Tibial nerve (tissue), 4 donors: ENCODE measurements at regions not wholly inside any gene's neighbourhood (a gene's known extent, or its start where the extent isn't known, plus 50 kb on each side); places are given as distances from the start of the nearest gene placed in this dataset.
"Not testable (repeated sequence)": the region's sequence is repeated elsewhere in the genome, so short reads cannot be mapped to it uniquely, and the experiment has no call there.

Experiments
- DNase-seq, 2 donors: peaks; one replicate each; pipeline ENCODE4 v3.0.0-alpha.2; 2019; ENCODE audit warnings: low spot score in 2 of 2
- H3K27ac ChIP-seq, 4 donors: fragments of 200-600 bp; sonication (generic) in 3 of 4; one replicate each; pipeline ENCODE4 v1.5.1; 2017 to 2019; ENCODE audit warnings: mild to moderate bottlenecking in 1 of 4
- H3K27me3 ChIP-seq, 2 donors: fragments of 200-600 bp; sonication (generic) in 1 of 2; one replicate each; pipeline versions ENCODE4 v1.5.1 to v1.6.0; 2017 to 2019
- H3K36me3 ChIP-seq, 3 donors: fragments of 200-600 bp; sonication (generic); one replicate each; pipeline ENCODE4 v1.5.1; 2018 to 2019
- H3K4me1 ChIP-seq, 4 donors: fragments of 200-600 bp; sonication (generic) in 3 of 4; one replicate each; pipeline ENCODE4 v1.5.1; 2017 to 2019
- H3K4me3 ChIP-seq, 4 donors: fragments of 200-600 bp; sonication (generic) in 3 of 4; one replicate each; pipeline ENCODE4 v1.5.1; 2017 to 2019; ENCODE audit warnings: mild to moderate bottlenecking in 1 of 4, moderate library complexity in 1 of 4
- H3K9me3 ChIP-seq, 4 donors: fragments of 200-600 bp; sonication (generic) in 3 of 4; one replicate each; pipeline ENCODE4 v1.5.1; 2017 to 2019
- EP300 ChIP-seq, 2 donors: sonication (generic); formaldehyde crosslinking; IDR thresholded peaks; one replicate each; pipeline ENCODE4 v1.6.1; 2017; ENCODE audit warnings: antibody characterized with exemption in 2 of 2, mild to moderate bottlenecking in 1 of 2
- POLR2A ChIP-seq, 2 donors: fragments of 450-650 bp; IDR thresholded peaks; one replicate each; pipeline ENCODE4 v1.6.1; 2017; ENCODE audit warnings: antibody characterized with exemption in 2 of 2, mild to moderate bottlenecking in 2 of 2, moderate library complexity in 2 of 2
- WGBS, 2 donors: methylation state at CpG; one replicate each; pipeline ENCODE4 v1.1.5; 2018; 5-methylcytosine and 5-hydroxymethylcytosine counted together
- TF ChIP-seq, protein P1 (sequence below), 5 experiments: fragments of 200-600 bp in 3 of 5; fragments of 450-650 bp in 2 of 5; sonication (generic) in 3 of 5; IDR thresholded peaks; one replicate each; pipeline ENCODE4 v1.5.1; 2016 to 2019; ENCODE audit warnings: antibody characterized with exemption in 5 of 5, mild to moderate bottlenecking in 3 of 5, moderate library complexity in 2 of 5

DNA sequence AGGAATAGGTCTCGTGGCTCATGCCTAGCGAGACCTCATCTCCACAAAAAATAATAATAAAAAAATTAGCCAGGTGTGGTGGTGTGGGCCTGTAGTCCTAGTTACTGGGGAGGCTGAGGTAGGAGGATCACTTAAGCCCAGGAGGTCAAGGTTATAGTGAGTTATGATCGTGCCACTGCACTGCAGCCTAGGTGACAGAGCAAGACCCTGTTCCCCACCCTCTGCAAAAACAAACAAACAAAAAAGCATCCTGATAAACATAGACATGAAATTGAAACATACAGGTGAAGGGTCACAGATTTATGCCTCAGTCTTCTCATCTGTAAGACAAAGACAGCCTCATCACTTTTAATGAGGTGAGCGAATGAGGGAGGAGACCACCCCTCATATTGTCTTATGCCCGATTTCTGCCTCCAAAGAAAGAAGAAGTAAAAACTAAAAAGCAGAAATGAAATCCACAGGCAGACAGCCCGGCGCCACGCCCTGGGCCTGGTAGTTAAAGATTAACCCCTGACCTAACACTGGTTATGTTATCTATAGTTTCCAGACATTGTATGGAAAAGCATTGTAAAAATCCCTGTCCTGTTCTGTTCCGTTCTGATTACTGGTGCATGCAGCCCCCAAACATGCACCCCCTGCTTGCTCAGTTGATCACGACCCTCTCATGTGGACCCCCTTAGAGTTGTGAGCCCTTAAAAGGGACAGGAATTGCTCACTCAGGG is 138.5 kb downstream of the OR2B2 start:
- not testable (repeated sequence) for H3K4me3 ChIP-seq

DNA sequence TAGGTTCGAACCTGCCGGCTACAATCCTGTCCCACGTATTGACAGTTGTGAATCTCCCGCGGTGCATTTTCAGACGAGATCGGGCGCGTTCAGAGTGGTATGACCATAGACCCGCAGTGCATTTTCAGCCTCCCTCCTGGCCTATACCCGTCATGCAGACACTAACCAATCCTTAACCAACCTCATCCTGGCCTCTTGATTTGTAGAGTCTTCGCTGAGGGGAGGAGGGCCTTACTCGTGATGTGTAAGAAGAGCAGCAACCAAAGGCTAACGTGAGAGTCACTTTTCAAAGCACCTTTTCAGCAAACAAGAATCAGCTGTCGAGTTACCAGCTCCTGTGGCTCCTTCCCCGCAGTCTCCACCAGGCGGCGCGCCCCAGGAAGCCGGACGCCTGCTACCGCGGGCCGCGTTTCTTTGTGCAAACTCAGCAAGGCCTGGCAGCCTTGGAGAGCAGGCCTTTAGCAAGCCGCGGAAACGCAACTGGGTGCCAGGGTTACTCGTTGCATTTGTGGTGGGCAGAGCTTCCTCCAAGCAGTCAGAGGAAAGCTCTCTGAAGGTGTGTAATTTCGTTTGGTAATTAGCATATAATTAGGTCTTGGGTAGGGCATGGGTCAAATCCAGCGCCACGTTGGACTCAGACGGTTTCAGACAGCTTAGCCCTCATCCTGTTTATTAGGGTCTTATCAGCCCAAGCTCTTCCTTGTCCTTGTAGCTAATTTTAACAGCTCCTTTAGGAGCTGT is 139.8 kb downstream of the OR2B2 start:
- H3K4me3 ChIP-seq: peak overlapping the region in 1 of 4 donors; percentile 1
- no peaks in the 10 kb centered on the region for H3K36me3 ChIP-seq
- WGBS, 2 donors: 16 to 17% methylated on average over 20 to 29 of the region's 33 CpGs
- DNase-seq: peak; percentile 57 to 77
- H3K4me1 ChIP-seq: peaks cover 0 to 12% (median 1%) of the 10 kb centered on the region in 4 donors
- H3K27ac ChIP-seq: no peak overlapping the region
- H3K9me3 ChIP-seq: no peaks in the 10 kb centered on the region
- H3K27me3 ChIP-seq: peaks cover 0 to 51% of the 10 kb centered on the region in 2 donors
- no peak for TF ChIP-seq EP300 (IDR thresholded peaks at IDR 0.05)
- TF ChIP-seq, protein P1, sequence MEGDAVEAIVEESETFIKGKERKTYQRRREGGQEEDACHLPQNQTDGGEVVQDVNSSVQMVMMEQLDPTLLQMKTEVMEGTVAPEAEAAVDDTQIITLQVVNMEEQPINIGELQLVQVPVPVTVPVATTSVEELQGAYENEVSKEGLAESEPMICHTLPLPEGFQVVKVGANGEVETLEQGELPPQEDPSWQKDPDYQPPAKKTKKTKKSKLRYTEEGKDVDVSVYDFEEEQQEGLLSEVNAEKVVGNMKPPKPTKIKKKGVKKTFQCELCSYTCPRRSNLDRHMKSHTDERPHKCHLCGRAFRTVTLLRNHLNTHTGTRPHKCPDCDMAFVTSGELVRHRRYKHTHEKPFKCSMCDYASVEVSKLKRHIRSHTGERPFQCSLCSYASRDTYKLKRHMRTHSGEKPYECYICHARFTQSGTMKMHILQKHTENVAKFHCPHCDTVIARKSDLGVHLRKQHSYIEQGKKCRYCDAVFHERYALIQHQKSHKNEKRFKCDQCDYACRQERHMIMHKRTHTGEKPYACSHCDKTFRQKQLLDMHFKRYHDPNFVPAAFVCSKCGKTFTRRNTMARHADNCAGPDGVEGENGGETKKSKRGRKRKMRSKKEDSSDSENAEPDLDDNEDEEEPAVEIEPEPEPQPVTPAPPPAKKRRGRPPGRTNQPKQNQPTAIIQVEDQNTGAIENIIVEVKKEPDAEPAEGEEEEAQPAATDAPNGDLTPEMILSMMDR (IDR thresholded peaks at IDR 0.05): peak; percentile 85 to 95 (median 90)
- TF ChIP-seq POLR2A (IDR thresholded peaks at IDR 0.05): no peak

More for the DNA sequence above, 138.5 kb downstream of the OR2B2 start:
- H3K27ac ChIP-seq, DNase-seq, H3K36me3 ChIP-seq, H3K9me3 ChIP-seq: not testable (repeated sequence)
- Histone ChIP-seq H3K4me1 (peaks cover 0 to 12% (median 1%) of the 10 kb centered on the region in 4 donors), H3K27me3 (peaks cover 0 to 49% of the 10 kb centered on the region in 2 donors)
- WGBS, 2 donors: 85 to 86% methylated on average over 10 of the region's 10 CpGs

DNA sequence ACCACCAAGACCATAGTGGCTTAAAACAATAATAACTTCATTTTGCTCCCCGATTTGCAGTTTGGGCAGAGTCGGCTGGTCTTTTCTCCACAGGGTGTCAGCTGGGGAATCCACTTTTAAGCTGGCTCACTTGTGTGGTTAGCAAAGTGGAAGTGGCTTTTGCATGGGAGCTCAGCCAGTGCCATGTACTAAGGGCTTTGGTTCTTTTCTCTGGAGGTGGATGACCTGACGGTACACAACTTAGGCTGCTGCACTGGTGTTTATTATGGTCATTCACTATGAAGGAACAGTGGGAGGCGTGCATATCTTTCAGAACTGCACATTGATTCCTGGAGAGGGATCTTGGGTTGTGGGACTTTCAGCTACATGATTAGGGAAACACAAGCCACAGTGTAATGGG is 141.0 kb downstream of the OR2B2 start:
- Histone ChIP-seq H3K4me3 (no peak overlapping the region), H3K9me3 (no peaks in the 10 kb centered on the region), H3K27me3 (peaks cover 0 to 44% of the 10 kb centered on the region in 2 donors), H3K4me1 (peaks cover 0 to 12% (median 1%) of the 10 kb centered on the region in 4 donors), H3K36me3 (no peaks in the 10 kb centered on the region), H3K27ac (no peak overlapping the region)
- TF ChIP-seq POLR2A (IDR thresholded peaks at IDR 0.05): no peak
- TF ChIP-seq, protein P1 (IDR thresholded peaks at IDR 0.05): no peak
- TF ChIP-seq EP300 (IDR thresholded peaks at IDR 0.05): no peak
- no peak for DNase-seq
- 39 to 55% methylated on average over 4 of the region's 4 CpGs for WGBS, 2 donors

DNA sequence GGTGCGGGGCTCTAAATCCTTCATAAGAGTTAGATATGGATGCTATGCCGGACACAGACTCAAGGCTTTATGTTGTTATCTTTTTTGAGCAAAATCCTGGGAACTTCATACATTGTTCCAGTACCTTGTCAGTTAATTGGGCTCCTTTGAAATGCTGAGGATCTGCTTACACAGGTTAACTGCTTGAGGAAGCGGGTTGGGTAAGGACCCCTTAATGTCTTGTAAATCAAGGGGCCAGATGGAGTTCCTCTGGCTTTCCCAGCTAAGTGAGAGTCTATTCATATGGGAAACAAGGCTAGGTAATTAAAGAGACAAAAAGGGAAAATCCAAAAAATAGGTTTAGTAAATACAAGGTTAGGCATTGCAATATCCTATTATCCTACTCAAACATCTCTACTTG is 141.5 kb downstream of the OR2B2 start:
- TF ChIP-seq POLR2A (IDR thresholded peaks at IDR 0.05) (no peak), EP300 (IDR thresholded peaks at IDR 0.05) (no peak)
- TF ChIP-seq, protein P1 (IDR thresholded peaks at IDR 0.05): no peak
- Histone ChIP-seq H3K27ac (no peak overlapping the region), H3K9me3 (no peaks in the 10 kb centered on the region), H3K27me3 (peaks cover 0 to 46% of the 10 kb centered on the region in 2 donors), H3K4me3 (no peak overlapping the region), H3K4me1 (peaks cover 0 to 12% (median 1%) of the 10 kb centered on the region in 4 donors), H3K36me3 (no peaks in the 10 kb centered on the region)
- WGBS, 2 donors: 82 to 87% methylated on average over 3 of the region's 3 CpGs
- no peak for DNase-seq

DNA sequence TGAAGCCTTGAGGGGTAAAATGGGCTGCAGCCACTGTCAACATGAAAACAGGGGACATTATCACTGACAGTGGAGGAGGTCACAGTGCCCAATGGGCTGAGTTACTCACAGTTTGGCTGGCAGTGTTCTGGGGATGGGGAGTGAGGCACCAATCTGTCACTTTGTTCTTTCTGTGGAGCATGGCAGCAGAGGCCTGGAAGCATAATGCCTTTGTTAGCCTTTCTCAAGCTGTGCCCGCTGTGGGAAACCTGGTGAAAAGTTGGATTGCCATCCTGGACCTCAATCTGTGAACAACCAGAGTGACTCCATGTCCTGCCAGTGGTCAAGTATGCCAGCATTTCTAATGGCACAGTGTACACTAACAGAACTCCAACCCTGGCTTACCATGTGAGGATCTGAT is 143.6 kb downstream of the OR2B2 start:
- H3K4me1 ChIP-seq: peaks cover 0 to 12% (median 1%) of the 10 kb centered on the region in 4 donors
- H3K36me3 ChIP-seq: no peaks in the 10 kb centered on the region
- no peaks in the 10 kb centered on the region for H3K9me3 ChIP-seq
- no peak for DNase-seq
- H3K4me3 ChIP-seq: no peak overlapping the region
- peaks cover 0 to 50% of the 10 kb centered on the region in 2 donors for H3K27me3 ChIP-seq
- no peak overlapping the region for H3K27ac ChIP-seq
- WGBS, 2 donors: 91% methylated on average over 1 of the region's 1 CpG
- TF ChIP-seq EP300 (IDR thresholded peaks at IDR 0.05) (no peak), POLR2A (IDR thresholded peaks at IDR 0.05) (no peak)
- TF ChIP-seq, protein P1 (IDR thresholded peaks at IDR 0.05): no peak
